GM21737 (cell line): ENCODE measurements at regions not wholly inside any gene's neighbourhood (a gene's known extent, or its start where the extent isn't known, plus 50 kb on each side); places are given as distances from the start of the nearest gene placed in this dataset.
A peak's percentile ranks its signal among the peaks of the same experiment; 100 is the strongest.
"Not testable (repeated sequence)": the region's sequence is repeated elsewhere in the genome, so short reads cannot be mapped to it uniquely, and the experiment has no call there.

Source experiments
- ATAC-seq: cut with Tn5 transposase; IDR thresholded peaks from one replicate; pipeline ENCODE4 v1.9.1; 2021; ENCODE audit warnings: mild to moderate bottlenecking, moderate library complexity; ENCODE audit not compliant: unreplicated experiment

DNA sequence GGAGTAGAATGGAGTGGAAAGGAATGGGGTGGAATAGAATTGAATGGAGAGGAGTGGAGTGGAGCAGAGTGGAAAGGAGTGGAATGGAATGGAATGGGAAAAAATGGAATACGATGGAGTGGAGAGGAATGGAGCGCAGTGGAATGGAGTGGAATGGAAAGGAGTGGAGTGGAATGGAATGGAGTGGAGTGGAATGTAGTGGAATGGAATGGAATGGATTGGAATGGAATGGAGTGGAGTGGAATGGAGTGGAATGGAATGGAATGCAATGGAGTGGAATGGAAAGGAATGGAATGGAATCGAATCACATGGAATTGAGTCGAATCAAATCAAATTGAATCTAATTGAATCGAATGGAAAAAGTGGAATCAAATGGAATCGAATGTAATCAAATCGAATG, 1016.1 kb downstream of the CDY1 start:
- ATAC-seq, result no peak

DNA sequence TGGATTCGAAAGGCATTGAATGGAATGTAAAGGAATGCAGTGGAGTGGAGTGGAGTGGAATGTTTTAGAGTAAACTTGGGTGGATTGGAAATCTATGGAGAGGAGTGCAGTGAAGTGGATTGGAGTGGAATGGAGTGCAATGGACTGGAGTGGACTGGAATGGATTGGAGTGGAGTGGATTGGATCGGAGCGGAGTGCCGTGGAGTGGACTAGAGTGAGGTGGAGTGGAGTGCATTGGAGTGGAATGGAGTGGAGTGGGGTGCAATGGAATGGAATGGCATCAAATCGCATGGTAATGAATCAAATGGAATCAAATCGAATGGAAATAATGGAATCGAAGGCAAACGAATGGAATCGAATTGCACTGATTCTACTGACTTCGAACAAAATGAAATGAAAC, 1023.9 kb downstream of the CDY1 start:
- not testable (repeated sequence) for ATAC-seq

DNA sequence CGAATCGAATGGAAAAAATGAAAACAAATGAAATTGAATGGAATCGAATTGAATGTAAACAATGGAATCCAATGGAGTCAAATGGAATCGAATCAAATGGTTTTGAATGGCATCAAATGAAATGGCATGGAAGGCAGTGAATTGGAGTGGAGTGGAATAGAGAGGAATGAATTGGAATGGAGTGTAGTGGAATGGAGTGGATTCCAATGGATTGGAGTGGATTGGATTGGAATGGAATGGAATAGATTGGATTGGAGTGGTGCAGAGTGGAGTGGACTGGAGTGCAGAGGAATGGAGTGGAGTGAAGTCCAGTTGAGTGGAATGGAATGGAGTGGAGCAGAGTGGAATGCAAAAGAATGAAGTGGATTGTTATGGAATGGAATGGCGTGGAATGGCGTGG, 1026.3 kb downstream of the CDY1 start:
- not testable (repeated sequence) for ATAC-seq

DNA sequence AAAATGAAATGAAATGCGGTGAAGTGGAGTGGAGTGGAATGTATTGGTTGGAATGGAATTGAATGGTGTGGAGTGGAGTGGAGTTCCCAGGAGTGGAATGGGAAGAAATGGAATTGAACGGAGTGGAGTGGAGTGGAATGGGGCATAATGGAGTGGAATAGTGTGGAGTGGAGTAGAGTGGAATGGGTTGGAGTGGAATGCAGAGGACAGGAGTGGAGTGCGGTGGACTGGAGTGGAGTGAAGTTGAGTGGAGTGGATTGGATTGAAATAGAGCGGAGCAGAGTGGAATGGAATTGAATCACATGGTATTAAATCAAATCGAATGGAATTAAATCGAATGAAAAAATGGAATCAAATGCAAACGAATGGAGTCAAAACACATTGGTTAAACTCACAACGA, 1042.3 kb downstream of the CDY1 start:
- ATAC-seq, result not testable (repeated sequence)

DNA sequence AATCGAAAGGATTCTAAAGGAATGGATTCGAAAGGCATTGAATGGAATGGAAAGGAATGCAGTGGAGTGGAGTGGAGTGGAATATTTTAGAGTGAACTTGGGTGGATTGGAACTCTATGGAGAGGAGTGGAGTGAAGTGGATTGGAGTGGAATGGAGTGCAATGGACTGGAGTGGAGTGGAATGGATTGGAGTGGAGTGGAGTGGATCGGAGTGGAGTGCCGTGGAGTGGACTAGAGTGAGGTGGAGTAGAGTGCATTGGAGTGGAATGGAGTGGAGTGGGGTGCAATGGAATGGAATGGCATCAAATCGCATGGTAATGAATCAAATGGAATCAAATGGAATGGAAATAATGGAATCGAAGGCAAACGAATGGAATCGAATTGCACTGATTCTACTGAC, 1044.8 kb downstream of the CDY1 start:
- ATAC-seq, result not testable (repeated sequence)

DNA sequence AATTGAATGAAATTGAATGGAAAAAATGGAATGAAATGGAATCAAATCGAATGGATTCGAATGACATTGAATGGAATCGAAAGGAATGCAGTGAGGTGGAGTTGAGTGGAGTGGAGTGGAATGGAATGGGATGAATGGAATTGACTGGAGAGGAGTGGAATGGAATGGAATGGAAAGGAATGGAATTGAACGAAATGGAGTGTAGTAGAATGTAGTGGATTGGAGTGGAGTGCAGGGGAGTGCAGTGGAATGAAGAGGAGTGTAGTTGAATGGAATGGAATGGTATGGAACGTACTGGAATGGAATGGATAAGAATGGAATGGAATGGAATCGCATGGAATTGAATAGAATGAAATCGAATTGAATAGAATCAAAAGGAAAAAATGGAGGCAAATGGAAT, 1047.3 kb downstream of the CDY1 start:
- ATAC-seq, result not testable (repeated sequence)

DNA sequence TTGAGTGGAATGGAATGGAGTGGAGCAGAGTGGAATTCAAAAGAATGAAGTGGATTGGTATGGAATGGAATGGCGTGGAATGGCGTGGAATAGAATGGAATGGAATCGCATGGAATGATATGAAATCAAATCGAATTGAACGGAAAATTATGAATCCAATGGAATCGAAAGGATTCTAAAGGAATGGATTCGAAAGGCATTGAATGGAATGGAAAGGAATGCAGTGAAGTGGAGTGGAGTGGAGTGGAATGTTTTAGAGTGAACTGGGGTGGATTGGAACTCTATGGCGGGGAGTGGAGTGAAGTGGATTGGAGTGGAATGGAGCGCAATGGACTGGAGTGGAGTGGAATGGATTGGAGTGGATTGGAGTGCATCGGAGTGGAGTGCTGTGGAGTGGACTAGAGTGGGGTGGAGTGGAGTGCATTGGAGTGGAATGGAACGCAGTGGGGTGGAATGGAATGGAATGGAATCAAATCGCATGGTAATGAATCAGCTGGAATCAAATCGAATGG, 1048.5 kb downstream of the CDY1 start:
- peak; percentile 36 for ATAC-seq

DNA sequence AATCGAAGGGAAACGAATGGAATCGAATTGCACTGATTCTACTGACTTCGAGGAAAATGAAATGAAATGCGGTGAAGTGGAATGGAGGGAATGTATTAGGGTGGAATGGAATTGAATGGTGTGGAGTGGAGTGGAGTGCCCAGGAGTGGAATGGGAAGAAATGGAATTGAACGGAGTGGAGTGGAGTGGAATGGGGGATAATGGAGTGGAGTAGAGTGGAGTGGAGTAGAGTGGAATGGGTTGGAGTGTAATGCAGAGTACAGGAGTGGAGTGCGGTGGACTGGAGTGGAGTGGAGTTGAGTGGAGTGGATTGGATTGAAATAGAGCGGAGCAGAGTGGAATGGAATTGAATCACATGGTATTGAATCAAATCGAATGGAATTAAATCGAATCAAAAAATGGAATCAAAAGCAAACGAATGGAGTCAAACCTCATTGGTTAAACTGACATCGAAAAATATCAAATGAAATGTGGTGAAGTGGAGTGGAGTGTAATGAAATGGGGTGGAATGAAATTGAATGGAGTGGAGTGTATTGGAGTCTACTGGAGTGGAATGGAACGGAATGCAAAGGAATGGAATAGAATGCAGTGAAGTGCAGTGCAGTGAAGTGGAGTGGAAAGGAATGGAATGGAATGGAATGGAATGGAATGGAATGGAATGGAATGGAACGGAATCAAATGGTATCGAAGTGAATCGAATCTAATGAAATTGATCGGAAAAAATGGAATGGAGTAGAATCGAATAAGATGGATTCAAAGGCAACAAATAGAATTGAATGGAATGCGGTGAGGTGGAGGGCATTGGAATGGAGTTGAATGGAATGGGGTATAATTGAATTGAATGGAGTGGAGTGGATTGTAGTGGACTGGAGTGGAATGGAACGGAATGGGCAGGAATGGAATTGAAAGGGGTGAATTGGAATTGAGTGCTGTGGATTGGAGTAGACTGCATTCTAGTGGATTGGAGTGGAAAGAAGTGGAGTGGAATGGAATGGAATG, 1049.3 kb downstream of the CDY1 start:
- ATAC-seq, result peak; percentile 71
